ENCODE measurements at regions not wholly inside any gene's neighbourhood (a gene's known extent, or its start where the extent isn't known, plus 50 kb on each side); places are given as distances from the start of the nearest gene placed in this dataset.

- TF ChIP-seq CTCF (IDR thresholded peaks at IDR 0.05; ENCODE audit: low read length, missing control alignments) = no peak
- no peak overlapping the region for H3K4me3 ChIP-seq (replicated peaks; ENCODE audit: low read depth, low read length)
- no peak for DNase-seq (ENCODE audit: low read depth)
These were observed 57.8 kb downstream of the BARX1 start for GRCh38 chr9:93897075-93897970.

- no peak for DNase-seq (ENCODE audit: low read depth)
- no peak for TF ChIP-seq CTCF (IDR thresholded peaks at IDR 0.05; ENCODE audit: low read length, missing control alignments)
- no peak overlapping the region for H3K4me3 ChIP-seq (replicated peaks; ENCODE audit: low read depth, low read length)
These were observed 58.6 kb downstream of the BARX1 start for GRCh38 chr9:93896496-93897033.

GRCh38 chr9:93896093-93896492 is 59.1 kb downstream of the BARX1 start:
- no peak overlapping the region for H3K4me3 ChIP-seq (replicated peaks; ENCODE audit: low read depth, low read length)
- no peak for DNase-seq (ENCODE audit: low read depth)
- TF ChIP-seq CTCF (IDR thresholded peaks at IDR 0.05; ENCODE audit: low read length, missing control alignments) = no peak

- no peak for DNase-seq (ENCODE audit: low read depth)
- no peak for TF ChIP-seq CTCF (IDR thresholded peaks at IDR 0.05; ENCODE audit: low read length, missing control alignments)
- no peak overlapping the region for H3K4me3 ChIP-seq (replicated peaks; ENCODE audit: low read depth, low read length)
These were observed 59.6 kb downstream of the BARX1 start for GRCh38 chr9:93895535-93895934.

GRCh38 chr9:93894691-93895079 is 60.5 kb downstream of the BARX1 start:
- TF ChIP-seq CTCF (IDR thresholded peaks at IDR 0.05; ENCODE audit: low read length, missing control alignments) = no peak
- H3K4me3 ChIP-seq (replicated peaks; ENCODE audit: low read depth, low read length) = no peak overlapping the region
- no peak for DNase-seq (ENCODE audit: low read depth)

GRCh38 chr9:93893899-93894690 is 61.1 kb downstream of the BARX1 start:
- DNase-seq (ENCODE audit: low read depth) = no peak
- no peak overlapping the region for H3K4me3 ChIP-seq (replicated peaks; ENCODE audit: low read depth, low read length)
- no peak for TF ChIP-seq CTCF (IDR thresholded peaks at IDR 0.05; ENCODE audit: low read length, missing control alignments)
